ENCODE measurements at regions not wholly inside any gene's neighbourhood (a gene's known extent, or its start where the extent isn't known, plus 50 kb on each side); places are given as distances from the start of the nearest gene placed in this dataset.

GRCh38 chr3:18217507-18218174 lies 207.5 kb downstream of the SATB1 start:
- Histone ChIP-seq H3K27ac (ENCODE audit: low read length in 2 of 2) (no peak overlapping the region), H4K20me1 (ENCODE audit: control insufficient read depth, insufficient read depth, low read length, poor library complexity, severe bottlenecking) (no peaks in the 10 kb centered on the region), H3K27me3 (replicated peaks in 1 of 4; ENCODE audit: control extremely low read depth in 1 of 4, control insufficient read depth in 3 of 4, insufficient read depth in 4 of 4, low read length in 3 of 4) (no peaks in the 10 kb centered on the region), H3K9me3 (ENCODE audit: control extremely low read depth in 1 of 3, control insufficient read depth in 2 of 3, insufficient read depth in 1 of 3, low read length in 2 of 3) (peaks cover 0 to 1% (median 0%) of the 10 kb centered on the region in 3 donors), H3K79me2 (ENCODE audit: control insufficient read depth, insufficient read depth, low read length) (no peaks in the 10 kb centered on the region), H3K4me2 (replicated peaks; ENCODE audit: low read depth, low read length, poor library complexity, severe bottlenecking) (no peak overlapping the region), H3K36me3 (replicated peaks in 1 of 2; ENCODE audit: control extremely low read depth in 1 of 2, control insufficient read depth in 1 of 2, extremely low read depth in 1 of 2, insufficient read depth in 2 of 2, low read length in 1 of 2) (no peaks in the 10 kb centered on the region), H3K4me3 (ENCODE audit: control extremely low read depth in 1 of 5, extremely low read depth in 1 of 5, insufficient read depth in 1 of 5, low read depth in 2 of 5, low read length in 4 of 5) (no peak overlapping the region), H3K4me1 (ENCODE audit: control insufficient read depth in 2 of 2, insufficient read depth in 2 of 2, low read length in 2 of 2) (peaks cover 17 to 40% of the 10 kb centered on the region in 2 donors), H3K9ac (ENCODE audit: low read length) (no peak overlapping the region), H2AFZ (ENCODE audit: insufficient read depth, low read depth, low read length, poor library complexity, severe bottlenecking) (no peak overlapping the region)
- DNase-seq: no peak
- POLR2A ChIA-PET: no interaction called here
- Mint-ChIP-seq H3K4me1 (peaks cover 41% of the 10 kb centered on the region), H3K9me3 (ENCODE audit: insufficient read depth) (no peaks in the 10 kb centered on the region), H3K4me3 (no peak overlapping the region), H3K27me3 (no peaks in the 10 kb centered on the region), H3K27ac (no peak overlapping the region)
- WGBS (ENCODE audit: insufficient coverage): 27% methylated on average over 2 of the region's 7 CpGs
- TF ChIP-seq CTCF (IDR thresholded peaks at IDR 0.05): no peak
- TF ChIP-seq EZH2 (IDR thresholded peaks at IDR 0.05; ENCODE audit: borderline replicate concordance, insufficient read depth, low read depth, low read length, poor library complexity, severe bottlenecking): no peak
- ATAC-seq (ENCODE audit: low read depth): no peak
- intact Hi-C loops (cut with micrococcal nuclease): no loop called here
- CTCF ChIA-PET: no interaction called here

- no peaks in the 10 kb centered on the region for H3K79me2 ChIP-seq (ENCODE audit: control insufficient read depth, insufficient read depth, low read length)
- ChIA-PET CTCF (no interaction called here), POLR2A (no interaction called here)
- WGBS (ENCODE audit: insufficient coverage): no CpG with 5 or more reads among the region's 3 CpGs
- TF ChIP-seq CTCF (IDR thresholded peaks at IDR 0.05): no peak
- no peak for TF ChIP-seq EZH2 (IDR thresholded peaks at IDR 0.05; ENCODE audit: borderline replicate concordance, insufficient read depth, low read depth, low read length, poor library complexity, severe bottlenecking)
- no peak overlapping the region for H3K4me3 ChIP-seq (ENCODE audit: control extremely low read depth in 1 of 5, extremely low read depth in 1 of 5, insufficient read depth in 1 of 5, low read depth in 2 of 5, low read length in 4 of 5)
- no peaks in the 10 kb centered on the region for H4K20me1 ChIP-seq (ENCODE audit: control insufficient read depth, insufficient read depth, low read length, poor library complexity, severe bottlenecking)
- H3K9ac ChIP-seq (ENCODE audit: low read length): no peak overlapping the region
- H3K4me2 ChIP-seq (replicated peaks; ENCODE audit: low read depth, low read length, poor library complexity, severe bottlenecking): no peak overlapping the region
- Mint-ChIP-seq H3K27me3 (no peaks in the 10 kb centered on the region), H3K9me3 (ENCODE audit: insufficient read depth) (no peaks in the 10 kb centered on the region), H3K4me1 (peaks cover 35% of the 10 kb centered on the region), H3K4me3 (no peak overlapping the region), H3K27ac (no peak overlapping the region)
- no peak overlapping the region for H2AFZ ChIP-seq (ENCODE audit: insufficient read depth, low read depth, low read length, poor library complexity, severe bottlenecking)
- H3K9me3 ChIP-seq (ENCODE audit: control extremely low read depth in 1 of 3, control insufficient read depth in 2 of 3, insufficient read depth in 1 of 3, low read length in 2 of 3): peaks cover 0 to 1% (median 0%) of the 10 kb centered on the region in 3 donors
- DNase-seq (no peak), ATAC-seq (ENCODE audit: low read depth) (no peak)
- H3K36me3 ChIP-seq (replicated peaks in 1 of 2; ENCODE audit: control extremely low read depth in 1 of 2, control insufficient read depth in 1 of 2, extremely low read depth in 1 of 2, insufficient read depth in 2 of 2, low read length in 1 of 2): no peaks in the 10 kb centered on the region
- no peak overlapping the region for H3K27ac ChIP-seq (ENCODE audit: low read length in 2 of 2)
- H3K27me3 ChIP-seq (replicated peaks in 1 of 4; ENCODE audit: control extremely low read depth in 1 of 4, control insufficient read depth in 3 of 4, insufficient read depth in 4 of 4, low read length in 3 of 4): no peaks in the 10 kb centered on the region
- peaks cover 13 to 34% of the 10 kb centered on the region in 2 donors for H3K4me1 ChIP-seq (ENCODE audit: control insufficient read depth in 2 of 2, insufficient read depth in 2 of 2, low read length in 2 of 2)
- intact Hi-C loops (cut with micrococcal nuclease): no loop called here
Observed at GRCh38 chr3:18216996-18217395, 208.1 kb downstream of the SATB1 start.

All from B cell (primary cell).